Bronchial epithelial cell (primary cell): ENCODE measurements at regions not wholly inside any gene's neighbourhood (a gene's known extent, or its start where the extent isn't known, plus 50 kb on each side); places are given as distances from the start of the nearest gene placed in this dataset.

Experiments used
- DNase-seq: peaks from one replicate; pipeline ENCODE4 v3.0.0-alpha.2; 2010; ENCODE audit warnings: low read depth
- FAIRE-seq: peaks from 2 replicates; lab custom pipeline; 2011; peaks lifted over from hg19 to GRCh38; lab: Jason Lieb, UNC
- H3K27me3 ChIP-seq: 2 replicates; pipeline ENCODE4 v1.5.1; 2011; ENCODE audit warnings: low read length; ENCODE audit not compliant: control insufficient read depth, insufficient read depth
- H3K36me3 ChIP-seq: 2 replicates; pipeline ENCODE4 v1.5.1; 2011; ENCODE audit warnings: low read length; ENCODE audit not compliant: control insufficient read depth, insufficient read depth
- H3K4me3 ChIP-seq: 2 replicates; pipeline ENCODE4 v1.5.1; 2011; ENCODE audit warnings: mild to moderate bottlenecking, low read depth, low read length, control low read depth
- TF ChIP-seq, protein P1 (sequence below): IDR thresholded peaks from 2 replicates; pipeline ENCODE4 v1.5.1; 2011; ENCODE audit warnings: mild to moderate bottlenecking, moderate library complexity, low read length, control low read depth, inconsistent platforms; ENCODE audit not compliant: insufficient read depth, severe bottlenecking

DNA sequence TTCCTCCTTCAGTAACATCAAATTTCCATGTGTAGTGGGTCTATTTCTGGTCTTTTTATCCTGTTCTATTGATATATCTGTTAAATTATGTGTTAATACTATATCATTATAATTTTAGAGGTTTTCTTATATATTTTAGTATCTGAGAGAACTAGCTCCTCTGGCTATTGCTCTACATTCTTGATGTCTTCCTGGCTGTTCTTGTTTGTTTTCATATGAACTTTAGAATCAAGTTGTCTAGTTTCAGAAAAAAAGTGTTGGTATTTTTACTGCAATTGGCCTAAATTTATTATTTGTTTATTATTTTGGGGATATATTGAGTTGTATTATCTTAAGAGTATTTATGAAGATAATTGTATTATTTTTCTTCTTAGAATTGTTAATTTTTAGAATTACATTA lies 128.0 kb upstream of the ZNF618 start:
- Histone ChIP-seq H3K27me3 (no peaks in the 10 kb centered on the region), H3K4me3 (no peak overlapping the region), H3K36me3 (no peaks in the 10 kb centered on the region)
- TF ChIP-seq, protein P1, sequence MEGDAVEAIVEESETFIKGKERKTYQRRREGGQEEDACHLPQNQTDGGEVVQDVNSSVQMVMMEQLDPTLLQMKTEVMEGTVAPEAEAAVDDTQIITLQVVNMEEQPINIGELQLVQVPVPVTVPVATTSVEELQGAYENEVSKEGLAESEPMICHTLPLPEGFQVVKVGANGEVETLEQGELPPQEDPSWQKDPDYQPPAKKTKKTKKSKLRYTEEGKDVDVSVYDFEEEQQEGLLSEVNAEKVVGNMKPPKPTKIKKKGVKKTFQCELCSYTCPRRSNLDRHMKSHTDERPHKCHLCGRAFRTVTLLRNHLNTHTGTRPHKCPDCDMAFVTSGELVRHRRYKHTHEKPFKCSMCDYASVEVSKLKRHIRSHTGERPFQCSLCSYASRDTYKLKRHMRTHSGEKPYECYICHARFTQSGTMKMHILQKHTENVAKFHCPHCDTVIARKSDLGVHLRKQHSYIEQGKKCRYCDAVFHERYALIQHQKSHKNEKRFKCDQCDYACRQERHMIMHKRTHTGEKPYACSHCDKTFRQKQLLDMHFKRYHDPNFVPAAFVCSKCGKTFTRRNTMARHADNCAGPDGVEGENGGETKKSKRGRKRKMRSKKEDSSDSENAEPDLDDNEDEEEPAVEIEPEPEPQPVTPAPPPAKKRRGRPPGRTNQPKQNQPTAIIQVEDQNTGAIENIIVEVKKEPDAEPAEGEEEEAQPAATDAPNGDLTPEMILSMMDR, result no peak
- no peak for FAIRE-seq
- DNase-seq, result no peak

DNA sequence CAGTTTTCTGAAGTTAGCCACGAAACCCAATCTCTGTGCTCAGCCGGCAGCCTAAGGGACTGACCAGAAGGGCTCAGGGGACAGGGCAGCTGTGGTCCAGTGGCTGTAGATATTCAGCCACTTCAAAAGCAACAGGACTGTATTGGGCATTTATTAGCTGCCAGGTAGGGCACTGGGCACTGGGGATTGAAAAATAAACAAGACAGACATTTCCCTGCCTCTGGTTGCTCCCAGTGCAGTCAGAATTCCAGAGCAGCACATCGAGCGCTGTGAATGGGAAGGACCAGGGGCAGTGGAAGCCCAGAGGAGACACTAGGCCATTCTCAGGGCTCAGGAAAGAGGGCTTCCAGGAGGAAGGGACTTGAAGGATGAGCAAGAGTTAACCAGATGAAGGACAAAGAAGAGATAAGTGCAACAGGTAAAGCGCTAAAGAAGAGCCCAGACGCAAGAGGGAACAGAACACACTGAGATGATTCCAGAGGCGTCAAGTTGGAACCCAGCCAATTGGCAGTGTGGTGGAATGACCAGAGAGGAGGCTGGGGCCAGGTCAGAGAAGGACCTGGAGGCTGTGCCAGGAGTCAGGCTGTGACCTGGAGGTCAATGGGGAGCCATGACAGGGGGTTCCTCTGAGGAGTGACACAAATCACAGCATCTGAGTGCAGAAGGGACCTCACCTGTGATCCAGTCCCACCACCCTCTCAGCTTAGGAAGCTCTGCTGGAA lies 122.5 kb upstream of the ZNF618 start:
- Histone ChIP-seq H3K4me3 (no peak overlapping the region), H3K27me3 (peaks cover 3% of the 10 kb centered on the region), H3K36me3 (no peaks in the 10 kb centered on the region)
- FAIRE-seq (no peak), DNase-seq (no peak)
- TF ChIP-seq, protein P1, result no peak

DNA sequence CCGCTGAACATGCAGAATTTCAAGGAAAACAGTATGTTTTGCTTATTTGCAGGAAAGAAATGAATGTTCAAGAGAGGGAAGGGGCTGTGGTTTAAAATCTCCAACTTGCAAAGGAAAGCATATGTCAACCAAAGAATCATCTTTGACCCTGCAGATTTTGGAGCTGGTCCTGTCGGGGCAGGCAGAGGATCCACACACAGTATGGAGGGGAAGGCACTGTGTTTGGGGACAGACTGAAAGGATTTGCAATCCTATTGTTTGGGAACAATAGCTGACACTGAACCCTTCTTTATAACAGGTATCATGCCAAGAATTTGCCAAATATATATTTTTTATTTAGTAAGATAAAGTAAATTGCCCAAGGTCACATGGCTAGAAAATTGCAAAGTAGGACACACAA lies 121.4 kb upstream of the ZNF618 start:
- H3K36me3 ChIP-seq, result no peaks in the 10 kb centered on the region
- peaks cover 3% of the 10 kb centered on the region for H3K27me3 ChIP-seq
- DNase-seq (no peak), FAIRE-seq (no peak)
- no peak overlapping the region for H3K4me3 ChIP-seq
- TF ChIP-seq, protein P1, result no peak

DNA sequence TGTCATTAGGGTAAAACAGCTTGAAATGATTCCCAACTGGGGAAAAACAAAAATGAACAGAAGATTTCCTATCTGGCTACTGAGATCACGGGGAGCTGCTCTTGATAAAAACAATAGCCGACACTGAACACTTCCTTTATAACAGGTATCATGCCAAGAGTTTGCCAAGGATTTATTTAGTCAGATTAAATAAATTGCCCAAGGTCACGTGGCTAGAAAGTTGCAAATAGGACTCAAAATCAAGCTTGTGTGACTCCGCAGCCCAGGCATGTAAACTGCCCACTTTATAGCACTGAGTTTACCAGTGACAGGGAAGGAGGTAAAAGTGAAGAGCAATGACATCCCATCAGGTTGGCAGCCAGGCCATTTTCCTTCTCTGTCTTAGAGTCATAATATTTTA lies 120.7 kb upstream of the ZNF618 start:
- TF ChIP-seq, protein P1, result no peak
- Histone ChIP-seq H3K36me3 (no peaks in the 10 kb centered on the region), H3K27me3 (peaks cover 3% of the 10 kb centered on the region), H3K4me3 (no peak overlapping the region)
- FAIRE-seq (no peak), DNase-seq (no peak)

DNA sequence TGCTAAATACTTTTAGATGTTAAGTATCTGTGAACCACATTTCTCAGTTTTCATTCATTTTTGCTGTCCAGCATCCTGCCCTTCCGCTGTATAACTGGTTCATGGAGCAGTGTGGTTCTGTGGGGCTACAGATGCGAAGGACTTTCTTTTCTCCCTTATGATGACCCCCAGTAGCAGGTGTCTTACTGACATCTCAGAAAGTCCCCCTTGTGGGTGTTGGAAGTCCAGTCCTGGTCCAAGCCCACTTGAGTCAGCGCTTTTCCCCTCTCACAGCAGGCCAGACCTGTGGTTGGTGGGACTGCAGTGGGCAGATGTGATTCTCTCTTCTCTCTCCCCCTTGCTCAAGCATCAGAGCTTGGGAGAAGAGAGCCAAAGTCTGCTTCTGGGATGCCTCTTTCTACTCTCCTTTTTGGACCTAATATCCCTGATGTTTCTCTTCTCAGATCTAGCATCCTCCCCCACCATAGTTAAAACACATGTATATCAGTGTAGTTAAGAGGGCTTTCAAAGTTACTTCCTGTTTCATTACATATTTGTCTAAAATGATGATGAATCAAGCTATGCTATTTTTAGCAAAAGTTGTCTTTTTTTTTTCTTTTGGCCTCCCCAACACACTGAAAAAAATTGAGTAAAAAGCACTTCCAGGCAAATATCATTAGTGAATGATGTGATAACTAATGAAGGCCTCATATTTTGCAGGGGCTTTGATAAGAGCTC lies 119.5 kb upstream of the ZNF618 start:
- Histone ChIP-seq H3K4me3 (no peak overlapping the region), H3K27me3 (peaks cover 3% of the 10 kb centered on the region), H3K36me3 (no peaks in the 10 kb centered on the region)
- TF ChIP-seq, protein P1, result no peak
- DNase-seq (no peak), FAIRE-seq (no peak)
